ENCODE measurements at regions not wholly inside any gene's neighbourhood (a gene's known extent, or its start where the extent isn't known, plus 50 kb on each side); places are given as distances from the start of the nearest gene placed in this dataset.

GRCh38 chr3:166372571-166373106 is 535.4 kb upstream of the BCHE start:
- TF ChIP-seq CTCF (IDR thresholded peaks at IDR 0.05 in 4 of 5, conservative IDR thresholded peaks at IDR 0.05 in 1 of 5), result no peak
- no peak for TF ChIP-seq POLR2A (IDR thresholded peaks at IDR 0.05)

Measured in gastrocnemius medialis (tissue), 4 donors.